NCI-H2029 treated with DMSO at 0.1 percent for 48 hours (cell line): ENCODE measurements at regions not wholly inside any gene's neighbourhood (a gene's known extent, or its start where the extent isn't known, plus 50 kb on each side); places are given as distances from the start of the nearest gene placed in this dataset.

Experiments used
- DNase-seq: peaks from one replicate; lab custom pipeline; 2025; lab: John Stamatoyannopoulos, UW

DNA sequence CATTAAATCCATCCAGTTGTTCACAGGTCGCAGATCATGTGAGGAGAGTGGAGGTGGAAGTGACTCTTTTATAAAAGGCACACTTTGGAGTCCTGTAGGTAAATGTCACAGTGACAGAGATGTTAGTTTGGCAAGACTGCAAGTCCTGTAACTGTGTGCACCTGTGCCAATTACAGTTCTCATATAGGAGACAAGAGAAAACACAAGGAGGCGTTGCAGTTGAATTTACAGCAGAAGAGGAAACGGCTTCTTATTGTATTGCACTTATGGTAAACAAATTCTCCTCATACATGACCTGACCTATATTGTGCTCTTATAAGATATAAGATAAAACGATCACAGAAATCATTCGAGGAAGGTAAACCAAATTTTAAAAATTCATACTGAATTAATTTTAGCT is 732.8 kb upstream of the SLC10A2 start:
- no peak for DNase-seq

DNA sequence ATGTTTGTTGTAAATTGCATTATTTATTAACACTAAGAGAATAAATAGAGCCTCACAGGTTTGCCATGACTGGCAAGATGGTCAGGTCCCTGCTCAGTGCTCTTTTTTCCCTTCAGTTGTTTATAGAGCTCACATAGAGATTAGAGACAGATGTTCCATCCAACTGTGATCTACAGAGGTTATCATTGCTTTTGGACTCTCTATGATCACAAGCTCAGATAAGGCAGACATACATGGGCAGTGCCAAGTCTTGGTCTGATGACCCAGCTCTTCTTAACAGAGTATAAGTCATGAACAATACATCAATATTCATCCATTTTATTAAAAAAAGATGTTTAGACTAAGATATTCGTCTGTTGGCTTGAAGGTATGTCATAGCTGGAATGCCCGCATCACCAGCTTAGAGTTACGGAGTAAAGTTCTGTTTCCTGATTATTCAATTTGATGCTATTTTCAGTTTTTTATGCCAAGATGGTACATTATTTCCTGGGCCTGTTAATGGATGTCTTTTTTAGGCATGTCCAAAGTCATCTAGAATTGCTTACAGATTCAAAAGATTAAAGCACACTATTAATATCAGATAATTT is 729.8 kb upstream of the SLC10A2 start:
- DNase-seq = no peak

DNA sequence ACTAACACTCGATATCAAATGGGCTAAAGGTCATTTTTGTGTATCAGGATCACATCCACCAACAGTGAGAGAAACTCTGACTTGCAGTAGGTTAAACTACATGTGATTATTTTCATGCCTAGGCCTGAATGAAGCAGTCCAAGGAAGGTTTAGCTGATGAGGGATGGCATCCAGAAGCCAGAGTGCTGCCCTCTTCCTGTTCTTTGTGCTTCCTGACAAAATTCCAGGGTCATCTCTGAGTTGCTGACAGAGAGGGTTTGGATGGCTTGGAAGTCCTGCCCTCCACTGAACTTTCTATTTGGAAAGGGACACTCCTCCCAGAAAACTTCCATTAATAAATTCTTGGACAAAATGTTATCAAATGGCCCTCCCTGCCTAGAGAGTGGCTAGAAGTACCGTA is 728.3 kb upstream of the SLC10A2 start:
- DNase-seq = no peak

GRCh38 chr13:103788061-103788652 is 721.9 kb upstream of the SLC10A2 start:
- no peak for DNase-seq

GRCh38 chr13:103772576-103772975 is 706.4 kb upstream of the SLC10A2 start:
- DNase-seq = no peak

DNA sequence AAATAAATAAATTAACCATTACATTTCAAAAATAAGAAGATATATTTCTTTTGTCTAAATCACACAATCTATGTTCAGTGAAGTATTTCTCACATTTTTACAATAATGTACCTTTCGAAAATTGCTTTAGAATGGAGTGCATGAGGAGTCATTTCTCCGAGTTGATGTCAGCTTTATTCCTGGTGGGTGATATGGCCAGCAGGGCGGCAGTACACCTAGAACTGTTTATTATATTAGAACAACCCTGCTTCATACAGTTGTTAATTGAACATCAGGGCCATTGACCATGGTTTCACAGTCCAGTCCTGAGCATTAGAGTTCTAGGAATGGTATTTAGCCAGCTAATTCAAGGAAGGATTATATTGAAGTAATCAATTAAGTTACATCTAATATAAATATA is 696.3 kb upstream of the SLC10A2 start:
- no peak for DNase-seq

GRCh38 chr13:103759361-103759760 is 693.1 kb upstream of the SLC10A2 start:
- DNase-seq = no peak

GRCh38 chr13:103758222-103758621 is 692.0 kb upstream of the SLC10A2 start:
- no peak for DNase-seq

DNA sequence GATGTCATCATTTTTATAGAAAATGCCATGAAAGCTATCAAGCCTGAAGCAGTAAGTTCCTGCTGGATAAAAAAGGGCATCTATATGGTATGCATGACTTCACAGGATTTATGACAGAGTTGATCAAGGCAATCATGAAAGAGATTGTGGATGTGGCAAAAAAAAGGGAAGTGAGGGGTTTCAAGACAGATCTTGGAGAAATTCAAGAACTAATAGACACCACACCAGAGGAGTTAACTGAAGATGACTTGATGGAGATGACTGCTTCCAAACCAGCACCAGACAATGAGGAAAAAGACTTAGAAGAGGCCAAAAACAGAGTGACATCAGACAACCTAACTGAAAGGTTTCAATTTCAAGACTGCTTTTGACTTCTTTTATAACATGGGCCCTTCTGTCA is 691.1 kb upstream of the SLC10A2 start:
- no peak for DNase-seq

GRCh38 chr13:103754783-103755182 is 688.6 kb upstream of the SLC10A2 start:
- no peak for DNase-seq

DNA sequence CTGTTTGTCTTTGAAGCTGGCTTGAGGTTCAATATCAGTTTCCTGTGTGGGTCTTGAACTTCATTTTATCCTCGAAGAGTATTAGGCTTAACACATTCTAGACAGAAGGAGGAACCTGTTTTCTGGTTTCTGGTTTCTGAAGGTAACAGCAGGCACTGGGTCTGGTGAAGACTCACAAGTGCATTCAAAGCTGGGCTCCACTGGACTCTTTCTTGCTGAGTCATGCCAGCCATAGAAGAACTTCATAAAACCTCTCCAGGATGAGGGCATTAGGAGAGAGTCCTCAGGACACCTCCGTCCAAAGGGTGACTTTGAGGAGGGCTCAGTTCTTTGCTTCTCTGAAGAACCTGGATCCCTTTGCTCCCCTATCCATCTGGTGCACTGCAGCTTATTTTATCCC is 668.6 kb upstream of the SLC10A2 start:
- DNase-seq = no peak

GRCh38 chr13:103731959-103732358 is 665.7 kb upstream of the SLC10A2 start:
- DNase-seq = no peak

DNA sequence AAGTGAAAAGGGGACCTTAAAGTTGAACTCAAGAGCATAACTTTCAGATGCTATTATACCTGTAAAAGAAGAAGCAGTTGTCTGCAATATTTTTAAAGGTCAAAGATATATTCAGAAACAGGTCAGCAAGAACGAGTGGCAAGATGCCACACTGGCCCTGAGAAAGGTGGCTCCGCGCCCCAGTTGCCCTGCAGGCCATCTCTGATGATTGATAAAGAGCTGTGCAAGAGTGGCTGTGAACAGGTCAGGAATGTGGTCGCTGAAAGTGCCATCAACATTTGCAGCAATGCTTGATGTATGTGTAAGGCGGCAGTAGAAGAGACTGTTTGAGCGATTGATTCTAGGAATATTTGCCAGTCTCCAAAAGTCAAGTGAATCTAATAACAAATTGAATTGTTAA is 664.2 kb upstream of the SLC10A2 start:
- no peak for DNase-seq

- DNase-seq = no peak
These were observed 660.6 kb upstream of the SLC10A2 start for GRCh38 chr13:103726808-103727207.

DNA sequence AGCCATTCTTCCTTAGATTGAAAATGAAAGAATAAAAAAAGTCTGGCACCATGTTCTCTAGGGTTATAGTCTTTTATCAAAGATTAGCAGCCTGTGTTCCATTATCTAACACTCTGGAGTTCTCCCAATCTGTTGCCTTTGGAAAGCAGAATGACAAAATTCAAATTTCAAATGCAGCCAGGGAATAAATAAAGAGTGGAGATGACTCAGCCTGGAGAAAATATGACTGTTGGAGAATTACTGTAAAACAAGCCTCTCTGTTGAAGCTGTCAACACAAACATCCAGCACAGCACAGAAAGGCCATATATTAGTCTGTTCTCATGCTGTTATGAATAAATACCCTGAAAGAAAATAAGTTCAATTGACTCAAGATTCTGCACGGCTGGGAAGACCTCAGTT is 650.5 kb upstream of the SLC10A2 start:
- DNase-seq = no peak

GRCh38 chr13:103715335-103715734 is 649.1 kb upstream of the SLC10A2 start:
- no peak for DNase-seq

DNA sequence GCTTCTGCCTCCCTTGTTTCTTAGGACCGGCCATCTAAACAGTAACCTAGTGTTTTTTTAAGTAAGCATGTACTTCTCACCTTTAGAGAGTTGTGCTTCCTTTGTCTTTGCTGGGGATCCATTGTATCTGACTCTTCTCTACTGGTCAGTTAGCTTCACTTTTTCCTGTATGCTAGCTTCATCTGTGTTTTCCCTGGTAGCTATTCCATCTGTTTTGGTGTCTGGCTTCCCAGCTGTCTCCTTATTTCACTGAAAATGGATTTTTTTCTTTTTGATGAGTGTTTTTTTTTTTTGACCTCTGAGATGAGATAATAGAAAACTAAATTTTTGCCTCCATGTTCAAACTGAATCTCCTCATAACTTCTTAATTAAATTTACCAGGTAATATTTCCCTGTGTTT is 637.0 kb upstream of the SLC10A2 start:
- DNase-seq = no peak

GRCh38 chr13:103698000-103698399 is 631.8 kb upstream of the SLC10A2 start:
- DNase-seq = no peak

GRCh38 chr13:103695320-103695719 is 629.1 kb upstream of the SLC10A2 start:
- DNase-seq = no peak

DNA sequence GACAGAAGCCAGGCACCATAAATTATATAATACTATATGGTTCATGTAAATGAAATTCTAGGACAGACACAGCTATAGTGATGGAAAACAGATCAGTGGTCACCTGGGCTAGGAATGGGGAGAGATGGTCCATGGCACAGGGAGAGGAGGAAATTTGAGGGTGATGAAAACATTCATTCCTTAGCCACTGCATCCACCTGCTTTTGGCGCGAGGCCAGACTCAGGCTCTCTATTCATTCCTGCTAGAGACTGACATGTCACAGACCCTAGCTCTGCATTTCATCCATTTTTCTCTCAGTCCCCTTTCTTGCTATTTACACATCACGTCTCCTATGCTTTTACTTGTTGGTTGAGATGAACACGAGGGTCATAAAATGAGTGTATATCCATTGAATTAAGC is 628.3 kb upstream of the SLC10A2 start:
- DNase-seq = no peak

DNA sequence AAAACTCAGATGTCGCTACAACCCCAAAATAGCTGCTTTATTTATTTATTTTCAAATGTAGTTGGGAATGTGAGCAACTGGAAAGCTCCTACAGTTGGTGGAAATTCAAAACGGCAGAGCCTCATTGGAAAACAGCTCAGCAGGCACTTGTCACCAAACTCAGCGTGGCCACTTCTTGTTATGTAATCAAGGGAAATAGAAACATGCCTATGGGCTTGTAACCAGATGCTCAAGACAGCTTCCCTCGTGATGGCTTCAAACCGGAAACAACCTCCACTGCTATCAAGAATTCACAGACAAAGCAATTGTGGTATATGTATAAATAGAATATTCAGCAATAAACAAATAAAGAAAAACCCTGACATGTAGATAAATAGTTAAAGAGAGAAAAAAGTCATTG is 627.8 kb upstream of the SLC10A2 start:
- DNase-seq = no peak

GRCh38 chr13:103692442-103692841 is 626.2 kb upstream of the SLC10A2 start:
- no peak for DNase-seq

DNA sequence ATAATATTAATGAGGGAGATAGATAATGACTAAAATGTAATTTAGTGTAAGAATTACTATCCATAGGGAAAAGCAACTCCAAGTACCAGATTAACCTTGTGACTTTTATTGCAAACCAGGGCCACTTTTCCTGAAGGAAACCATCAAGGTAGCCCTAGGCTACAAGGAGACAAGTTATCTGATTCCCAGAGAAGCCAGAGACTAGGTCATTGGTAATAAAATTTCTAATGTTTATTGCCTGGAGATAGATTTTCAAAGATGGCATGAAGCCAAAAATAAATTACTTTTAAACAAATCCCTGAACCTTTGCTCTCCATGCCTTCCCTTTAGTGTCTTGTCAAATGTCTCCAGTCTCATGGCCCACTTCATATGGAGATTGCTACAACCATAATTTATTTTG is 610.1 kb upstream of the SLC10A2 start:
- no peak for DNase-seq

DNA sequence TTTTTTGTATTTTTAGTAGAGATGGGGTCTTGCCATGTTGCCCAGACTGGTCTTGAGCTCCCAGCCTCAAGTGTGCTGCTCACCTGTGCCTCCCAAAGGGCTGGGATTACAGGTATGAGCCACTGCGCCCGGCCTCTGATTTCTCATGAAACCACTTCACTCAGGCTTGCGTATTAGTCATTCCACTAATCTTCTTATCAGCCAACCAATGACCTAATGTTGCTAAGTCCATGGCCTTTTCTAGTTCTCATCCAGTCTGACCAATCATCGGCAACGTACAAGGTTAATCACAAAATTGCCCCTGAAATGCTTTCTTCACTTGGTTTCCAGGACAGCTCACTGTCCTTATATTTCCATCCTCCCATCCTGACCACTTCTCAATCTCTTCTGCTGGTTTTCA is 605.3 kb upstream of the SLC10A2 start:
- no peak for DNase-seq
